Skeletal muscle tissue (tissue), 3 donors: ENCODE measurements at regions not wholly inside any gene's neighbourhood (a gene's known extent, or its start where the extent isn't known, plus 50 kb on each side); places are given as distances from the start of the nearest gene placed in this dataset.
A peak's percentile ranks its signal among the peaks of the same experiment; 100 is the strongest.

Source experiments
- H3K27ac ChIP-seq: one replicate; pipeline ENCODE4 v1.7.0; 2013; ENCODE audit warnings: mild to moderate bottlenecking, low read depth, low read length, inconsistent platforms
- H3K27me3 ChIP-seq, 3 donors: one replicate each; pipeline ENCODE4 v1.7.0; 2013; ENCODE audit warnings: low read length in 3 of 3; ENCODE audit not compliant: control insufficient read depth in 3 of 3, insufficient read depth in 3 of 3
- H3K36me3 ChIP-seq, 3 donors: one replicate each; pipeline ENCODE4 v1.7.0; 2013; ENCODE audit warnings: low read length in 3 of 3; ENCODE audit not compliant: control insufficient read depth in 3 of 3, insufficient read depth in 3 of 3
- H3K4me1 ChIP-seq, 3 donors: one replicate each; pipeline ENCODE4 v1.7.0; 2013; ENCODE audit warnings: low read length in 3 of 3, mild to moderate bottlenecking in 3 of 3; ENCODE audit not compliant: control insufficient read depth in 3 of 3, insufficient read depth in 3 of 3
- H3K4me3 ChIP-seq, 3 donors: one replicate each; pipeline ENCODE4 v1.7.0; 2013; ENCODE audit warnings: low read length in 3 of 3
- H3K9ac ChIP-seq, 3 donors: one replicate each; pipeline ENCODE4 v1.7.0; 2013; ENCODE audit warnings: low read length in 3 of 3, mild to moderate bottlenecking in 3 of 3, moderate library complexity in 2 of 3, low read depth in 1 of 3
- H3K9me3 ChIP-seq, 3 donors: one replicate each; pipeline ENCODE4 v1.7.0; 2013; ENCODE audit warnings: low read length in 3 of 3; ENCODE audit not compliant: control insufficient read depth in 3 of 3
- donor health status: Osteomylitis.

DNA sequence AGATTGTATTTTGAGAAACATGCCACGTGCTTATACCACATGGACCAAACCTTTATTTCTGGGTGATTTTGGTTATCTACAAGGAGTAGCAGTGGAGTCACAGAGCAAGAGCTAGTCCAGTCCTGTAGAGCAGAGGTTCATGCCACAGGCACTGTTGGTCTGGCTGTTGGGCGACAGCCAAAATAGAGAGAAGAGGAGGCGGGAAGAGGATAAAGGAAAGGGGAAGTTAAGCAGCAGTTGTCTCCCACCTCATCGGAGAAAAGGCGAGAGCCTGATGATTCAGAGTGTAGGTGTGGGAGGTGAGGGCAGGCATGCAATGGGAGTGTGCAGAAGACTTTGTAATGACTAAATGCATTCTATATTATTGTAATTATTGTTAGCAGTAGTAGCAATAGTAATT lies 237.5 kb upstream of the ROPN1 start:
- Histone ChIP-seq H3K27me3 (no peaks in the 10 kb centered on the region), H3K4me1 (peaks cover 0 to 2% (median 0%) of the 10 kb centered on the region in 3 donors), H3K9me3 (no peaks in the 10 kb centered on the region), H3K36me3 (no peaks in the 10 kb centered on the region), H3K9ac (no peak overlapping the region), H3K27ac (no peak overlapping the region), H3K4me3 (no peak overlapping the region)

DNA sequence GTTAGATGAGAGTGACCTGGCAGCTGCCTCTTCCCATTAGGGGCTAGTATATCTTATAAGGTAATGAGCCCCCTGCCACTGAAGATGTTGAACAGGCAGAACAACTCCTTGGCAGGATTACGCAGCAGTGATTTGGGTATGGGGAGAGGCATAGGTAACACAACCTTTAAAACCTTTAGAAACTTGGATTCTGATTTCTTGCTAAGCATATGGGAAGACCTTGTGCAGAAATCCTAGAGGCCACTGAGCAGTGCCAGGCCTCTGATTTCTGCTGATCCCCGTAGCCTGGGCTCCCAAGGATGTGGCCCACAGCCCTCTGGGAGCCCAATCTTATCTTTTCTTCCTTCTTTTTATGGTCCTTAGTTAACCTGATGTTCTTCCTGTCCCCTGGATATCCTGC lies 237.9 kb upstream of the ROPN1 start:
- H3K9ac ChIP-seq, result no peak overlapping the region
- peaks cover 0 to 3% (median 0%) of the 10 kb centered on the region in 3 donors for H3K4me1 ChIP-seq
- peaks cover 0 to 3% (median 0%) of the 10 kb centered on the region in 3 donors for H3K36me3 ChIP-seq
- H3K4me3 ChIP-seq, result no peak overlapping the region
- H3K9me3 ChIP-seq, result no peaks in the 10 kb centered on the region
- H3K27me3 ChIP-seq, result no peaks in the 10 kb centered on the region
- no peak overlapping the region for H3K27ac ChIP-seq

DNA sequence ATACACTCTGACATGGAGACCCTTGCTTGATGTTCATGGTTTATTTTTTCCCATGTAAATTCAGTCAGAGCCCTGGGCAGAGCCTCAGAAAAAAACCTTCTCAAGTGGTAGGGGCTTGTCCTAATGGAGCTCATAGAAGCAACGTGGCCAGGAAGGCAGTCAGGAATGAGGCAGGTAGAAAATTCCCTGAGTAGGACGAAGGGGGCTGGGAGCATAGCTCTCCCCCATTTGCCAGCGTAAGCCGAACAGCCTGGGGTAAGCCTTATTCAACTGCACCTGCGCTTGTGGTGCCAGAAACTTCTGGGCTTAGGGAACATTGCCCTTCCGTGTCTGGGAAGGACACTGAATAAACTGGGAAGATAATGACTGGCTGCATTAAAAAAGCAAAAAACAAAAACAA lies 238.5 kb upstream of the ROPN1 start:
- Histone ChIP-seq H3K4me1 (peaks cover 0 to 3% (median 0%) of the 10 kb centered on the region in 3 donors), H3K27me3 (no peaks in the 10 kb centered on the region), H3K36me3 (peaks cover 0 to 5% (median 0%) of the 10 kb centered on the region in 3 donors), H3K9me3 (no peaks in the 10 kb centered on the region), H3K4me3 (no peak overlapping the region), H3K27ac (no peak overlapping the region), H3K9ac (no peak overlapping the region)

DNA sequence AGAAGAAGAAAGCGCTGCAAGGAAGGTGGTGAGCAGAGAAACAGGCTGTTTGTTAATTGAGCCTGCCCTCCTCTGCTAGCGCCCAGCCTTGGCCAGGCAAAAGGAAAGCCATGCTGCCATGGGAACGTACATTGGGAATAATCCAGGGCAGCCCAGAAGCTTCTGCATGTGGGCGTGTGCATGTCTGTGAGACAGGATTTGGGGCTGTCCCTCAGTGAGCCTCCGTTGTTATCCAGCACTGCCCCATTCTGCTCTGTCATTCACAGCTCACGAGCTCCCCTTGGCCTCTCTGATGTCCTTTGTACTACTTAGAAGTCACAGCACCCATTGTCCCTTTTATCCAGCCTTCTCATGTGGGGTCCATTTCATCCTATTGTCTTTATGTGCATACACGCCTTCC lies 239.1 kb upstream of the ROPN1 start:
- no peaks in the 10 kb centered on the region for H3K9me3 ChIP-seq
- H3K4me1 ChIP-seq, result peaks cover 0 to 3% (median 0%) of the 10 kb centered on the region in 3 donors
- H3K4me3 ChIP-seq, result no peak overlapping the region
- no peak overlapping the region for H3K27ac ChIP-seq
- no peak overlapping the region for H3K9ac ChIP-seq
- H3K36me3 ChIP-seq, result peaks cover 0 to 5% (median 0%) of the 10 kb centered on the region in 3 donors
- H3K27me3 ChIP-seq, result no peaks in the 10 kb centered on the region

DNA sequence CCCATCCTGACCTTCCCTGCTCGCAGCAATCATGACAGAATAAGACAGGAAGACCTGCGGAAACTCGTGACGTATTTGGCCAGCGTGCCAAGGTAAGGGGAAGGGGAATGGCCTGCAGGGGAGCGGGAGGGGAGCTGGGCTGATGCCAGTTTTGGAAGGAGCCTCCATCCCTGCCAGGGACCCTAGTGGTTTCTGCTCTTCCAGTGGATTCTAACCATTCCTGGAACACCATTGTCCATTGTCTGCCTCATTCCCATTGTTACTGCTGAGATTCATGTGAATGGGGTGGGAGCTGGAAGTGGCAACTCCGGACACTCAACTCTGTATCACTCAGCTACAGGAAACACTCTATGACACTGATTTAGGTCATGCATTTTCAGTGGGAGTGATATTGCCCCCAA lies 242.9 kb upstream of the ROPN1 start:
- H3K9ac ChIP-seq, result no peak overlapping the region
- H3K27ac ChIP-seq, result peak overlapping the region; percentile 29

DNA sequence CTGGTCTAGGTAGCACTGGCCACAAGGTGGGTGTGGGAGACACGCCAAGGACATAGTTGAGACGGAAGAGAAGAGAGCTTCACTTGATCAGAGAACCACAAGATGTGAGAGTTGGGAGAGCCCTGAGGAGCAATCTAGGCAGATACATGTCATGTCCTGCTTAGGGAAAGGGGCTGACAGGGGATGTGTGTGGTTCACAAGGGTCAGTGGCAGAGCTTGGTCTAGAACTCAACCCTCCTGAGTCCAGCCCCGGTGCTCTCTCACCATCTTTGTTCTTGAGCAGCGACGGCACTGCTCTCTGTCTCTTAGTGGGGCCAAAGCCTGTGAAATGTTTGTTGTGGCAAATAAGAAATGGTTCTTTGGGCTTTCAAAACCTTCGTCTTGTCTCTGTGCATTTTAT lies 243.5 kb upstream of the ROPN1 start:
- H3K36me3 ChIP-seq, result peaks cover 0 to 5% (median 0%) of the 10 kb centered on the region in 3 donors
- no peak overlapping the region for H3K9ac ChIP-seq
- peak overlapping the region; percentile 32 for H3K27ac ChIP-seq
- peaks cover 0 to 7% (median 0%) of the 10 kb centered on the region in 3 donors for H3K4me1 ChIP-seq
- H3K9me3 ChIP-seq, result no peaks in the 10 kb centered on the region
- H3K4me3 ChIP-seq, result no peak overlapping the region
- no peaks in the 10 kb centered on the region for H3K27me3 ChIP-seq

More for the DNA sequence above, 242.9 kb upstream of the ROPN1 start:
- Histone ChIP-seq H3K4me3 (no peak overlapping the region), H3K36me3 (peaks cover 0 to 5% (median 0%) of the 10 kb centered on the region in 3 donors), H3K27me3 (no peaks in the 10 kb centered on the region), H3K9me3 (no peaks in the 10 kb centered on the region), H3K4me1 (peaks cover 0 to 7% (median 0%) of the 10 kb centered on the region in 3 donors)

DNA sequence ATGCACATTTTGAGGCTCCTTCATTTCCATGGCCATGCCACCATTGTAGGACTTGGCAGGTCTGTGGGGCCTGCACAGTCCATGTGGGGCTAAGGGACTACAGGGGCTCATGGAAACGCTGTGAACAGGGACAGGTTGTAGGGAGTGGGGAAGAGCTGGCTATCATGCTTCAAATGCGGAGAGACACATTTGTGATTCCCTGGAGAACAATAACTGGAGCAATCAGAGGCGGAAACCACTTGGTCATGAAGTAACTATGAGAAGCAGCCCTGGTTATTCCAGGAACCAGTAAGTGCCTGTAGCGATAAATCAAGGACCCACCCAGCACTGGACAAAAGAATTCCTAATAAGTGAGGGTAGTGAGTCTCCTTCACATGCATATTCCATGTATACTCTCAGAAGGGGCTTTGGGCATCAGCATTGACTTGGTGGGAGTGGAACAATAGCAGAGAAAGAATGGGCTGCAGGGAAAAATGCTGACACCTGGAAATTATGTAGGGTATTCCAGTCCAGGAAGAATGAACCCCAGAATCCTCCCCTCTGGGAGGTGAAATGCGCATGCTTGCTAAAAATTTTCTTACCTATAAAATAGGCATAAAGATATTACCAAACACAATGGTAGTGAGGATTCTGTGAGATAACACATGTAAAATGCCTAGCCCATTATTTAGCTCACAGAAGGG lies 251.4 kb upstream of the ROPN1 start:
- Histone ChIP-seq H3K4me3 (no peak overlapping the region), H3K4me1 (peaks cover 4 to 9% (median 5%) of the 10 kb centered on the region in 3 donors), H3K9ac (no peak overlapping the region), H3K27me3 (no peaks in the 10 kb centered on the region), H3K27ac (no peak overlapping the region), H3K9me3 (no peaks in the 10 kb centered on the region), H3K36me3 (no peaks in the 10 kb centered on the region)

DNA sequence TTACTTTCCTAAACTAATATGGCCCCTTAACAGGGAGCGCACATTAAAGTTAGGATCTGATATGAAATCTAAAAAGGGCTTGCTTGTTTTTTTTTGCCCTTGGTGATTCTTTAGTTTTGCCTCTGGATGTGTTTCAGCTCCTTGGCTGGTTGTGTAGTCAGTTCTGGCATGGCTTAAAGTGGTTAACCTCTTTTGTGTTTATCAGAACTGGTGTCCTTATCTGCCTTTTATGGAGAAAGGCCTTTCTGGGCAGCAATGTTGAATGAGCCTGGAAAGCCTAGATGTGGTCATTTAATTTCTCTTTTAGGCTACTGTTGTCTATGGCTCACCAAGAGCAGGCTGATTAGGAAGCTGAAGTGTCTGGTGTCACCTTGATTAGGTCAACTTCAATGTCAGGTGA lies 254.5 kb upstream of the ROPN1 start:
- H3K27me3 ChIP-seq, result no peaks in the 10 kb centered on the region
- H3K36me3 ChIP-seq, result no peaks in the 10 kb centered on the region
- H3K4me1 ChIP-seq, result peaks cover 16 to 23% (median 23%) of the 10 kb centered on the region in 3 donors
- H3K9me3 ChIP-seq, result no peaks in the 10 kb centered on the region
- no peak overlapping the region for H3K27ac ChIP-seq
- H3K4me3 ChIP-seq, result no peak overlapping the region
- no peak overlapping the region for H3K9ac ChIP-seq

DNA sequence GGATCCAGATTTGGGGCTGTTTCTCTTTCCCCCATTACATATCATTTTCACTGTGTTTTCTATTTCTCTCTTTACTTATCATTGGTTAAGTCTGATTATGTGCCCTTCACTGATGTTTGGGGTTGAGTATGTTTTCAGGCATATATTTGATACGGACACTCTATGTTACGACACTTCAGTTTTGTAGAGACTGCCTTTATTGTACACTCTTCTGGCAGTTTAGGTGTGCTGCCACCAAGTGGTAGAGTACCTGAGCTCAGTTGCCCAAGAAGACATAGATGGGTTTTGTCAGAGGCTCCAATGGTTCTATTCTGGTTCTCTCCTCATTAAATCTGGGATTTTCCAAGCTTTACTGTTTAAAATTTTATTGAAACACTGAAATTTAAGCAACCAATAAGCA lies 255.0 kb upstream of the ROPN1 start:
- Histone ChIP-seq H3K36me3 (no peaks in the 10 kb centered on the region), H3K4me3 (no peak overlapping the region), H3K9me3 (no peaks in the 10 kb centered on the region), H3K9ac (no peak overlapping the region), H3K4me1 (peaks cover 16 to 23% (median 23%) of the 10 kb centered on the region in 3 donors), H3K27me3 (no peaks in the 10 kb centered on the region), H3K27ac (no peak overlapping the region)

DNA sequence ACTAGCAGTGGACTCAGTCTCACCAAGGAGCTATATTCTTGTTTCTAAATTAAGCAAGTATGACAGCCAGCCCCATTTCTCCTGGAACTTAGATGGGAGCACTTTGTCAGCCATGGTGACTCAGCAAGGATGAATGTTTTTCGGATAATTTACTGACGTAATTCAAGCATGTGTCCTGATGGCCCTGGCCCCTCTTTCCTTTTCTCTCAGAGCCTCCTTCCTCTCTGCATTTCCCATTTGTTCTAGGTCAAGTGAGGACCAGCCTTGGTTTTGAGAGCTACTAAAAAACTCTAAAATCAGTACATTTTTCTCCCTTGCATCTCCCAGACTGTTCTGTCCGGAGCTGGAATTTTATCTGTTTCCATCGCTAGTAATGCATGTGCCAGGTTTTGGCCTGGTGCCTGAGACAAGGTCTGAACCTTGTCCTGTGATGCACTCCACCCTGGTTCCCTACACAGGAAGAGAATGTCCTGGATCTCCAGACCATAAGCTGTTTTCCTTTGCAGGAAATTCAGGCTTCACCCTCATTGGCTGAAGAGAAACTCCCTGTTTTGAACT lies 256.6 kb upstream of the ROPN1 start:
- no peaks in the 10 kb centered on the region for H3K36me3 ChIP-seq
- no peaks in the 10 kb centered on the region for H3K9me3 ChIP-seq
- H3K9ac ChIP-seq, result peak overlapping the region in 1 of 3 donors; percentile 35
- peak overlapping the region in 1 of 3 donors; percentile 46 for H3K4me3 ChIP-seq
- H3K4me1 ChIP-seq, result peaks cover 19 to 23% (median 23%) of the 10 kb centered on the region in 3 donors
- H3K27ac ChIP-seq, result peak overlapping the region; percentile 68
- H3K27me3 ChIP-seq, result no peaks in the 10 kb centered on the region
